ENCODE measurements at regions not wholly inside any gene's neighbourhood (a gene's known extent, or its start where the extent isn't known, plus 50 kb on each side); places are given as distances from the start of the nearest gene placed in this dataset.

DNA sequence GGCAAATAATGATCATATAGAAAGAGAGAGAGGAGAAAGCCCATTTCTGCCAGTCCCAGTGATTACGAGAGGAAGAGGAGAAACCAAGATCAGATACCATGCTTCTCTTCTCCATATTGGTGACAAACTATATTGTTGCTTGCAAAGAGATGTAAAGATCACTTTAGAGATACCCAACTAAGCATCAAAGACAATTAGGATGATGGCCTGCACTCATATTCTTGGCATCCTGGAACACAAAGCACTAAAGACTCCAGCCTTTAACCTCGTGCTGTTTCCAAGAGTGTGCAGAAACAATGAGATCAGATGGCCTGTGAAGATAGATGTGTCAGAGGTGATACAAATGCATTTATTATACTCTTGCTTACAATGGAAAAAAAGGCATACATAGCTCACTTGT is 170.7 kb upstream of the TP63 start:
- H3K4me1 ChIP-seq (ENCODE audit: control insufficient read depth, low read depth, low read length), result no peaks in the 10 kb centered on the region
- H3K27ac ChIP-seq (ENCODE audit: low read depth, low read length), result no peak overlapping the region
- no CpG with 5 or more reads among the region's 2 CpGs for WGBS (ENCODE audit: extremely low coverage, insufficient coverage, low lambda C conversion rate)
- no peak overlapping the region for H3K56ac ChIP-seq (ENCODE audit: low read length)
- no peak overlapping the region for H2AK5ac ChIP-seq (ENCODE audit: low read length)
- no peak overlapping the region for H4K8ac ChIP-seq (ENCODE audit: low read depth, low read length)
- no peak overlapping the region for H3K4ac ChIP-seq (ENCODE audit: low read depth, low read length)
- H2BK15ac ChIP-seq (replicated peaks; ENCODE audit: low read depth), result no peak overlapping the region
- no peak for DNase-seq
- H3K4me2 ChIP-seq (ENCODE audit: low read length), result no peak overlapping the region
- H3K36me3 ChIP-seq (ENCODE audit: control insufficient read depth, insufficient read depth, low read length), result no peaks in the 10 kb centered on the region
- no peak overlapping the region for H3K4me3 ChIP-seq (ENCODE audit: low read length)
- H3K23ac ChIP-seq (ENCODE audit: low read length), result no peak overlapping the region
- no peaks in the 10 kb centered on the region for H3K79me1 ChIP-seq (ENCODE audit: low read length)
- H3K27me3 ChIP-seq (ENCODE audit: insufficient read depth, low read length, poor library complexity), result no peaks in the 10 kb centered on the region
- no peak overlapping the region for H4K5ac ChIP-seq (ENCODE audit: low read length)
- no peak overlapping the region for H3K9ac ChIP-seq (ENCODE audit: low read length)
- H2BK5ac ChIP-seq (ENCODE audit: low read length), result no peak overlapping the region
- H3K18ac ChIP-seq (ENCODE audit: low read length), result no peak overlapping the region
- H2BK120ac ChIP-seq (ENCODE audit: low read depth, low read length), result no peak overlapping the region
- no peaks in the 10 kb centered on the region for H3K79me2 ChIP-seq (ENCODE audit: control insufficient read depth, insufficient read depth, low read length)

DNA sequence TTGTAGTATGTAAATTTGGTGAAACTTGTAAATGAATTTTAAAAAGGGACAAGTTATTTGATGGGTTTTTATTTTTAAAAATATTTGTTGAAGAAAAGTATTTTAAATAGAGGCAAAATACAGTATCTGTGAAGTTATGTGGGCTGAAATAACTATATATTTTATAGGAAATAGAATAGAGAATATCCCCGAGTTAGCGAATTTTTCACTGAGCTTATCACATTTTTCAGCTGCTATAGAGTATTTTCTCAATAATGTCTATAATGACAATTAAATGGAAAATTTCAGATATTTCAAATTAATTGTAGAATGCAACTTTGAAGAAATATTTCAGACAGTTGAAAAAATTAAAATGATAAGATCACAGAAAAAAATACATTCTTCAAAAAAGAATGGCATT is 166.4 kb upstream of the TP63 start:
- Histone ChIP-seq H2BK15ac (replicated peaks; ENCODE audit: low read depth) (no peak overlapping the region), H3K79me2 (ENCODE audit: control insufficient read depth, insufficient read depth, low read length) (no peaks in the 10 kb centered on the region), H2BK5ac (ENCODE audit: low read length) (no peak overlapping the region), H4K5ac (ENCODE audit: low read length) (no peak overlapping the region), H2AK5ac (ENCODE audit: low read length) (no peak overlapping the region), H3K4me3 (ENCODE audit: low read length) (no peak overlapping the region), H3K4me1 (ENCODE audit: control insufficient read depth, low read depth, low read length) (no peaks in the 10 kb centered on the region), H4K8ac (ENCODE audit: low read depth, low read length) (no peak overlapping the region), H3K23ac (ENCODE audit: low read length) (no peak overlapping the region), H3K27me3 (ENCODE audit: insufficient read depth, low read length, poor library complexity) (no peaks in the 10 kb centered on the region), H3K18ac (ENCODE audit: low read length) (no peak overlapping the region), H2BK120ac (ENCODE audit: low read depth, low read length) (no peak overlapping the region), H3K79me1 (ENCODE audit: low read length) (no peaks in the 10 kb centered on the region), H3K36me3 (ENCODE audit: control insufficient read depth, insufficient read depth, low read length) (no peaks in the 10 kb centered on the region), H3K4ac (ENCODE audit: low read depth, low read length) (no peak overlapping the region), H3K4me2 (ENCODE audit: low read length) (no peak overlapping the region), H3K9ac (ENCODE audit: low read length) (no peak overlapping the region), H3K27ac (ENCODE audit: low read depth, low read length) (no peak overlapping the region), H3K56ac (ENCODE audit: low read length) (no peak overlapping the region)
- DNase-seq, result no peak
- WGBS (ENCODE audit: extremely low coverage, insufficient coverage, low lambda C conversion rate), result no CpG with 5 or more reads among the region's 2 CpGs

DNA sequence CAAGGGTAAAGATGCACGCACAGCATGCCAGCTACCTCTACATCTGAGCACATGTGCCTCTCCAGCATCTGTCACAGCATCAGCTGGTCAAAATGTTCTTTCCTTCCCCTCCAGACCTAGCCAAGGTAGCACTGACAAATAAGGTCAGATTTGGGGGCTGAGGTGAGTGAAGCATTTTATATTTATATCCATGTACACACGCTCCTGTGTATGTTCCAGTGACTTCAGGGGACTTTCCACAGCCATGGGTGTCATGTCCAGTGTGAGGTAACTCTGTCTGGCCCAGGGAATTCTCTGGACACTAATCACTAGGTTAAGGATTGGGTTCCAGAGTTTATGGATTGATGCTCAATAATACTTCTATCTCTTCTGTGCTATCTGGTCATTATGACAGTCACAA is 165.2 kb upstream of the TP63 start:
- Histone ChIP-seq H2BK15ac (replicated peaks; ENCODE audit: low read depth) (no peak overlapping the region), H3K9ac (ENCODE audit: low read length) (no peak overlapping the region), H2AK5ac (ENCODE audit: low read length) (no peak overlapping the region), H3K4me1 (ENCODE audit: control insufficient read depth, low read depth, low read length) (no peaks in the 10 kb centered on the region), H3K4me2 (ENCODE audit: low read length) (no peak overlapping the region), H3K36me3 (ENCODE audit: control insufficient read depth, insufficient read depth, low read length) (no peaks in the 10 kb centered on the region), H3K79me1 (ENCODE audit: low read length) (no peaks in the 10 kb centered on the region), H3K79me2 (ENCODE audit: control insufficient read depth, insufficient read depth, low read length) (no peaks in the 10 kb centered on the region), H3K4me3 (ENCODE audit: low read length) (no peak overlapping the region), H2BK120ac (ENCODE audit: low read depth, low read length) (no peak overlapping the region), H4K8ac (ENCODE audit: low read depth, low read length) (no peak overlapping the region), H3K56ac (ENCODE audit: low read length) (no peak overlapping the region), H4K5ac (ENCODE audit: low read length) (no peak overlapping the region), H3K27ac (ENCODE audit: low read depth, low read length) (no peak overlapping the region), H3K4ac (ENCODE audit: low read depth, low read length) (no peak overlapping the region), H3K23ac (ENCODE audit: low read length) (no peak overlapping the region), H3K18ac (ENCODE audit: low read length) (no peak overlapping the region), H2BK5ac (ENCODE audit: low read length) (no peak overlapping the region), H3K27me3 (ENCODE audit: insufficient read depth, low read length, poor library complexity) (no peaks in the 10 kb centered on the region)
- no peak for DNase-seq
- WGBS (ENCODE audit: extremely low coverage, insufficient coverage, low lambda C conversion rate), result no CpG with 5 or more reads among the region's 2 CpGs

DNA sequence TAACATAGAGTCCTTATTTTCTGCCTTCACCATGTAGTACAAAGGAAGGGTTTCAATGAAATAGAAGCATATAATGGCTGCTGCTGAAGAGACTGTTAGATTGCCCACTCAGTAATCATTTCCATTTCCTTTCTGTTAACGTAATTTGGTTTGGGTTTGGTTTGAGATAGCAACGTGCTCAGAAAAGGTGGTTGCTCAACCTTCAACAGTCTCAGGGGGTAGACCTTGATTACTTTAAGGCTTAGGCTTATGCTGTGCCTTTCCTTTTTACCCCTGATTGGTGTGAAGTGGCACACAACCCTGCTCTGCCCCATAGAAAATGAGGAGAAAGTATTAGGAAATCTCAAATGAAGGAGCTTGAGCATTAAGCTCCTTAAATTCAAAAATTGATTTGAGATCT is 163.7 kb upstream of the TP63 start:
- Histone ChIP-seq H4K8ac (ENCODE audit: low read depth, low read length) (no peak overlapping the region), H3K79me2 (ENCODE audit: control insufficient read depth, insufficient read depth, low read length) (no peaks in the 10 kb centered on the region), H3K4me3 (ENCODE audit: low read length) (no peak overlapping the region), H3K27me3 (ENCODE audit: insufficient read depth, low read length, poor library complexity) (no peaks in the 10 kb centered on the region), H3K27ac (ENCODE audit: low read depth, low read length) (no peak overlapping the region), H2BK15ac (replicated peaks; ENCODE audit: low read depth) (no peak overlapping the region), H3K23ac (ENCODE audit: low read length) (no peak overlapping the region), H3K36me3 (ENCODE audit: control insufficient read depth, insufficient read depth, low read length) (no peaks in the 10 kb centered on the region), H3K4me2 (ENCODE audit: low read length) (no peak overlapping the region), H2BK120ac (ENCODE audit: low read depth, low read length) (no peak overlapping the region), H3K79me1 (ENCODE audit: low read length) (no peaks in the 10 kb centered on the region), H3K4me1 (ENCODE audit: control insufficient read depth, low read depth, low read length) (no peaks in the 10 kb centered on the region), H2AK5ac (ENCODE audit: low read length) (no peak overlapping the region), H3K9ac (ENCODE audit: low read length) (no peak overlapping the region), H3K18ac (ENCODE audit: low read length) (no peak overlapping the region), H3K56ac (ENCODE audit: low read length) (no peak overlapping the region), H2BK5ac (ENCODE audit: low read length) (no peak overlapping the region), H3K4ac (ENCODE audit: low read depth, low read length) (no peak overlapping the region), H4K5ac (ENCODE audit: low read length) (no peak overlapping the region)
- WGBS (ENCODE audit: extremely low coverage, insufficient coverage, low lambda C conversion rate), result no CpG with 5 or more reads among the region's 2 CpGs
- peak; percentile 12 for DNase-seq

DNA sequence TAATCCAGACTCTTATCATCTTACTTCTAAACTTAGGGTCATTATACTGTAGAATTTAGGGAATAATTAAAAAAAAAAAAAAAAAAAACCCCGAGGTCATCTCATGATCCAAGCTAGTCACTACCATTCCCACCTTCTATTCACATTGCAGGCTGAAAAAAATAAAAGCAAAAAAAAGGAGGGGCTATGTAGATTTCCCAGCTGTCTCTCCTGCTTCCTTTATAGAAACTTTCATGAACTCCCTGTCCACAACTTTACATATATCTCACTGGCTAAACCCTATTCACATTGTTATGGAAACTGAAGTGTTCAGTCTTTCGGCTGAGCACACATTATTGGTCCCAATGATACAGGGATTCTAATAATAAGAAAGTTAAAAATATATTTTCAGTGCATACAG is 156.2 kb upstream of the TP63 start:
- DNase-seq, result peak; percentile 23
- H2BK120ac ChIP-seq (ENCODE audit: low read depth, low read length), result no peak overlapping the region

DNA sequence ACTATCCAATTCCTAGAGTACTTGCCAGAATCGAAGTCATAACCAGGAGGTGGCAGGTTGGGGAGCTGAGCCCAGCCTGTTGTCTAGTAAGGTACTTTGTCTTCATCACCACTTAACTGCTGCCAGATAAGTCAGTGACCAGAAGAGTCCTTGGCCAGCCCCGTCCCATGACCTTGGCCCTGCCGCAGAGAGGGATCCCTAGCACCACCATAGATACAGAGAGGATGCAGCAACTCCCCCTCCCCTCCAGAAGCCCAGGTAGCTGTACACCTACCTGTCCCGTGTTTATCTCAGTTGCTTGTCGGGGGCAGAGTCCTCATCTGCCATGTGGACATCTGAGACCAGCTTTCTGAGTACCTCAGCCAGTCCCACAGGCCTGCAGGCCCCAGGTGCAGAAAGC is 153.6 kb upstream of the TP63 start:
- no CpG with 5 or more reads among the region's 5 CpGs for WGBS (ENCODE audit: extremely low coverage, insufficient coverage, low lambda C conversion rate)
- Histone ChIP-seq H3K4me1 (ENCODE audit: control insufficient read depth, low read depth, low read length) (no peaks in the 10 kb centered on the region), H3K4ac (ENCODE audit: low read depth, low read length) (no peak overlapping the region), H4K8ac (ENCODE audit: low read depth, low read length) (no peak overlapping the region), H3K4me2 (ENCODE audit: low read length) (no peak overlapping the region), H3K27ac (ENCODE audit: low read depth, low read length) (no peak overlapping the region), H3K79me2 (ENCODE audit: control insufficient read depth, insufficient read depth, low read length) (no peaks in the 10 kb centered on the region), H3K18ac (ENCODE audit: low read length) (no peak overlapping the region), H2BK15ac (replicated peaks; ENCODE audit: low read depth) (no peak overlapping the region), H3K4me3 (ENCODE audit: low read length) (no peak overlapping the region), H3K23ac (ENCODE audit: low read length) (no peak overlapping the region), H3K56ac (ENCODE audit: low read length) (no peak overlapping the region), H4K5ac (ENCODE audit: low read length) (no peak overlapping the region), H2BK120ac (ENCODE audit: low read depth, low read length) (no peak overlapping the region), H3K79me1 (ENCODE audit: low read length) (no peaks in the 10 kb centered on the region), H3K9ac (ENCODE audit: low read length) (no peak overlapping the region), H2AK5ac (ENCODE audit: low read length) (no peak overlapping the region), H3K36me3 (ENCODE audit: control insufficient read depth, insufficient read depth, low read length) (no peaks in the 10 kb centered on the region), H3K27me3 (ENCODE audit: insufficient read depth, low read length, poor library complexity) (no peaks in the 10 kb centered on the region), H2BK5ac (ENCODE audit: low read length) (no peak overlapping the region)
- no peak for DNase-seq

More for the DNA sequence above, 156.2 kb upstream of the TP63 start:
- H3K9ac ChIP-seq (ENCODE audit: low read length), result no peak overlapping the region
- no peaks in the 10 kb centered on the region for H3K36me3 ChIP-seq (ENCODE audit: control insufficient read depth, insufficient read depth, low read length)
- H3K27me3 ChIP-seq (ENCODE audit: insufficient read depth, low read length, poor library complexity), result no peaks in the 10 kb centered on the region
- no peaks in the 10 kb centered on the region for H3K79me2 ChIP-seq (ENCODE audit: control insufficient read depth, insufficient read depth, low read length)
- H3K23ac ChIP-seq (ENCODE audit: low read length), result no peak overlapping the region
- H2AK5ac ChIP-seq (ENCODE audit: low read length), result no peak overlapping the region
- no CpG with 5 or more reads among the region's 2 CpGs for WGBS (ENCODE audit: extremely low coverage, insufficient coverage, low lambda C conversion rate)
- no peak overlapping the region for H3K56ac ChIP-seq (ENCODE audit: low read length)
- H4K5ac ChIP-seq (ENCODE audit: low read length), result no peak overlapping the region
- H3K4me3 ChIP-seq (ENCODE audit: low read length), result no peak overlapping the region
- H2BK15ac ChIP-seq (replicated peaks; ENCODE audit: low read depth), result no peak overlapping the region
- H4K8ac ChIP-seq (ENCODE audit: low read depth, low read length), result no peak overlapping the region
- no peak overlapping the region for H3K18ac ChIP-seq (ENCODE audit: low read length)
- no peak overlapping the region for H3K4ac ChIP-seq (ENCODE audit: low read depth, low read length)
- H3K79me1 ChIP-seq (ENCODE audit: low read length), result no peaks in the 10 kb centered on the region
- no peak overlapping the region for H3K4me2 ChIP-seq (ENCODE audit: low read length)
- no peak overlapping the region for H2BK5ac ChIP-seq (ENCODE audit: low read length)
- no peak overlapping the region for H3K27ac ChIP-seq (ENCODE audit: low read depth, low read length)
- H3K4me1 ChIP-seq (ENCODE audit: control insufficient read depth, low read depth, low read length), result no peaks in the 10 kb centered on the region
